Testis (tissue), 2 donors: ENCODE measurements at regions not wholly inside any gene's neighbourhood (a gene's known extent, or its start where the extent isn't known, plus 50 kb on each side); places are given as distances from the start of the nearest gene placed in this dataset.

Source experiments
- CTCF ChIP-seq, 3 experiments: fragments of 450-650 bp in 2 of 3; fragments of 200-600 bp in 1 of 3; sonication (generic) in 1 of 3; IDR thresholded peaks; one replicate each; pipeline ENCODE4 v1.5.1; 2016 to 2019; ENCODE audit warnings: antibody characterized with exemption in 3 of 3, mild to moderate bottlenecking in 2 of 3, moderate library complexity in 1 of 3
- POLR2A ChIP-seq: fragments of 450-650 bp; IDR thresholded peaks from one replicate; pipeline ENCODE4 v1.6.1; 2017; ENCODE audit warnings: antibody characterized with exemption, mild to moderate bottlenecking, moderate library complexity

DNA sequence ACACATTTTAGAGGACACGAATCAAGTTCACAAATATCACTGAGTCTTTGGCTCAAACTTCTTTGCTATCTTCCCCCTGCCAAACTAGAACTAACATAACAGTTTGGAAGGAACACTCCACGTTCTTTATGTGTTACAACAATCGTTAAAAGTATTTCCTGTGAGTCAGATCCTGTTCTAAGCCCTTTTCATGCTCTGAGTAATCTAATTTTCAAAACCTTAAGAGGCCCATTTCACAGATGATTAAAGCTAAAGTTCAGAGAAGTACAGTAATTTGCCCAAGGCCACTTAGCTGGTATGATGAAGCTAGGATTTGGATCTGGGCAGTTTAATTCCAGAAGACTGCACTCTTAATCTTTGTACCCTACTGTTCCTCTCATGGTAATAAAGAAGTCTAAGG lies 854.4 kb upstream of the INTU start:
- TF ChIP-seq CTCF (IDR thresholded peaks at IDR 0.05) (no peak), POLR2A (no peak)
